Endothelial cell of umbilical vein (primary cell): ENCODE measurements at regions not wholly inside any gene's neighbourhood (a gene's known extent, or its start where the extent isn't known, plus 50 kb on each side); places are given as distances from the start of the nearest gene placed in this dataset.

Experiments
- BruUV-seq: library from RNA; stranded (reverse); fragments of 400-500 nt; replicated peaks from 2 replicates; lab custom pipeline; 2021; lab: Mats Ljungman, UMichigan
- CTCF ChIA-PET: fragments of 300-600, 350-600 bp; sonication (Branson Sonifier 250); formaldehyde crosslinking; loops from one replicate; lab custom pipeline; 2021; ENCODE audit warnings: antibody characterized with exemption, inconsistent platforms; lab: Charles Lee
- POLR2A ChIA-PET: fragments of 300-600, 350-600 bp; sonication (Branson Sonifier 250); formaldehyde crosslinking; loops from one replicate; lab custom pipeline; 2021; ENCODE audit warnings: antibody characterized with exemption, inconsistent platforms; lab: Charles Lee
- DNase-seq: peaks from one replicate; pipeline ENCODE4 v3.0.0-alpha.2; 2011; ENCODE audit warnings: low read depth, low spot score
- FAIRE-seq: peaks from 2 replicates; lab custom pipeline; 2011; peaks lifted over from hg19 to GRCh38; lab: Jason Lieb, UNC
- H2AFZ ChIP-seq: 2 replicates; pipeline ENCODE4 v1.6.0; 2012; ENCODE audit warnings: low read depth, low read length, control low read depth, inconsistent platforms
- H3K27ac ChIP-seq: 2 replicates; pipeline ENCODE4 v1.5.1; 2011; ENCODE audit warnings: low read depth, mild to moderate bottlenecking, control low read depth, low read length, moderate library complexity; ENCODE audit not compliant: insufficient read depth
- H3K27me3 ChIP-seq, 2 experiments: 2 replicates each; pipeline versions ENCODE4 v1.6.0 to v1.6.1; 2011; ENCODE audit warnings: low read length in 2 of 2, mixed read lengths in 1 of 2; ENCODE audit not compliant: control insufficient read depth in 2 of 2, insufficient read depth in 2 of 2
- H3K36me3 ChIP-seq, 2 experiments: 2 replicates in 1 of 2; 3 replicates in 1 of 2; pipeline ENCODE4 v1.5.1; 2011; ENCODE audit warnings: low read length in 2 of 2, mild to moderate bottlenecking in 1 of 2, moderate library complexity in 1 of 2; ENCODE audit not compliant: control insufficient read depth in 2 of 2, insufficient read depth in 2 of 2; ENCODE audit errors: extremely low read depth in 1 of 2
- H3K4me1 ChIP-seq: 3 replicates; pipeline ENCODE4 v1.5.1; 2011; ENCODE audit warnings: mild to moderate bottlenecking, low read length; ENCODE audit not compliant: control insufficient read depth, insufficient read depth; ENCODE audit errors: extremely low read depth
- H3K4me2 ChIP-seq: 2 replicates; pipeline ENCODE4 v1.6.1; 2011; ENCODE audit warnings: low read length, control low read depth, mixed read lengths; ENCODE audit not compliant: insufficient read depth
- H3K4me3 ChIP-seq, 3 experiments: fragments of 200-600 bp in 1 of 3; sonication (generic), shearing (Covaris generic) in 1 of 3; replicated peaks in 1 of 3; 2 replicates each; pipeline ENCODE4 v1.5.1; 2011 to 2016; ENCODE audit warnings: control low read depth in 3 of 3, low read length in 3 of 3, mild to moderate bottlenecking in 2 of 3, inconsistent platforms in 1 of 3, low read depth in 1 of 3, moderate library complexity in 1 of 3; ENCODE audit not compliant: insufficient read depth in 1 of 3
- H3K79me2 ChIP-seq: 2 replicates; pipeline ENCODE4 v1.6.0; 2012; ENCODE audit warnings: low read length, inconsistent platforms; ENCODE audit not compliant: control insufficient read depth, insufficient read depth
- H3K9ac ChIP-seq: replicated peaks from 2 replicates; pipeline ENCODE3; 2011; ENCODE audit warnings: low read length, control low read depth; ENCODE audit not compliant: insufficient read depth; ENCODE audit errors: extremely low read depth
- H3K9me1 ChIP-seq: replicated peaks from 3 replicates; pipeline ENCODE4 v1.6.0; 2011; ENCODE audit warnings: mild to moderate bottlenecking, low read length; ENCODE audit not compliant: control insufficient read depth, insufficient read depth; ENCODE audit errors: extremely low read depth
- H3K9me3 ChIP-seq: replicated peaks from 2 replicates; pipeline ENCODE4 v1.5.1; 2012; ENCODE audit warnings: low read length, inconsistent platforms; ENCODE audit not compliant: control insufficient read depth, insufficient read depth
- H4K20me1 ChIP-seq: replicated peaks from 2 replicates; pipeline ENCODE3; 2011; ENCODE audit warnings: mild to moderate bottlenecking, low read length; ENCODE audit not compliant: control insufficient read depth, insufficient read depth; ENCODE audit errors: extremely low read depth
- CTCF ChIP-seq, 2 donors: IDR thresholded peaks; 1 replicate in 1 of 2; 2 replicates in 1 of 2; pipeline ENCODE4 v1.5.1; 2011; ENCODE audit warnings: low read length in 2 of 2, mild to moderate bottlenecking in 2 of 2, moderate library complexity in 2 of 2, control low read depth in 1 of 2, inconsistent platforms in 1 of 2, low read depth in 1 of 2; ENCODE audit not compliant: insufficient read depth in 1 of 2; ENCODE audit errors: extremely low read depth in 1 of 2
- EZH2 ChIP-seq: IDR thresholded peaks from 2 replicates; pipeline ENCODE4 v1.6.1; 2012; ENCODE audit warnings: borderline replicate concordance, low read depth, mild to moderate bottlenecking, moderate library complexity, low read length, inconsistent platforms; ENCODE audit not compliant: severe bottlenecking
- FOS ChIP-seq: IDR thresholded peaks from 2 replicates; pipeline ENCODE4 v1.6.1; 2011; ENCODE audit warnings: mild to moderate bottlenecking, low read length, moderate library complexity, borderline replicate concordance; ENCODE audit not compliant: insufficient read depth
- GATA2 ChIP-seq: IDR thresholded peaks from 2 replicates; pipeline ENCODE4 v1.7.0; 2011; ENCODE audit warnings: low read depth, mild to moderate bottlenecking, moderate library complexity, mixed read lengths, low read length; ENCODE audit not compliant: insufficient read length, insufficient read depth
- JUN ChIP-seq: IDR thresholded peaks from 2 replicates; pipeline ENCODE4 v1.6.1; 2011; ENCODE audit warnings: borderline replicate concordance, low read depth; ENCODE audit not compliant: insufficient read length, insufficient read depth
- MYC ChIP-seq: IDR thresholded peaks from one replicate; pipeline ENCODE4 v1.6.1; 2011; ENCODE audit warnings: mild to moderate bottlenecking, low read depth, low read length
- POLR2A ChIP-seq: IDR thresholded peaks from 2 replicates; pipeline ENCODE4 v1.6.1; 2012; ENCODE audit warnings: low read depth, mild to moderate bottlenecking, control low read depth, low read length
- POLR2AphosphoS5 ChIP-seq: IDR thresholded peaks from 2 replicates; pipeline ENCODE4 v1.6.1; 2012; ENCODE audit warnings: low read depth, mild to moderate bottlenecking, control low read depth, low read length, moderate library complexity; ENCODE audit not compliant: insufficient read depth
- dilution Hi-C: fragments of 300-500 bp; cut with MboI; formaldehyde crosslinking; loops from one replicate; pipeline ENCODE4 v1.15.0; 2019; ENCODE audit warnings: low sequenced_read_pairs; ENCODE audit not compliant: extremely low pct_ligation_motif_present
- intact Hi-C: fragments of 100-400 bp; cut with micrococcal nuclease; formaldehyde crosslinking; loops from one replicate; pipeline ENCODE4 v1.10.0; 2022
- TF ChIP-seq, protein P1 (sequence below): IDR thresholded peaks from 2 replicates; pipeline ENCODE4 v1.6.1; 2011; ENCODE audit not compliant: insufficient read depth, insufficient read length

- FAIRE-seq (no peak), DNase-seq (no peak)
- Histone ChIP-seq H3K9me1 (no peaks in the 10 kb centered on the region), H4K20me1 (no peaks in the 10 kb centered on the region), H2AFZ (no peak overlapping the region), H3K9me3 (peaks cover 2% of the 10 kb centered on the region), H3K27me3 (no peaks in the 10 kb centered on the region), H3K9ac (no peak overlapping the region), H3K36me3 (no peaks in the 10 kb centered on the region), H3K27ac (no peak overlapping the region), H3K79me2 (no peaks in the 10 kb centered on the region), H3K4me1 (no peaks in the 10 kb centered on the region), H3K4me3 (no peak overlapping the region), H3K4me2 (no peak overlapping the region)
- no TSS peak for BruUV-seq
- no peak for TF ChIP-seq JUN
- no peak for TF ChIP-seq GATA2
- TF ChIP-seq MYC, result no peak
- no peak for TF ChIP-seq FOS
- TF ChIP-seq EZH2, result no peak
- TF ChIP-seq POLR2A, result no peak
- TF ChIP-seq, protein P1, sequence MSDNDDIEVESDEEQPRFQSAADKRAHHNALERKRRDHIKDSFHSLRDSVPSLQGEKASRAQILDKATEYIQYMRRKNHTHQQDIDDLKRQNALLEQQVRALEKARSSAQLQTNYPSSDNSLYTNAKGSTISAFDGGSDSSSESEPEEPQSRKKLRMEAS, result no peak
- no peak for TF ChIP-seq CTCF (IDR thresholded peaks at IDR 0.05; ENCODE audit: extremely low read depth in 1 of 2, insufficient read depth in 1 of 2, low read depth in 1 of 2, low read length in 2 of 2)
- no peak for TF ChIP-seq POLR2AphosphoS5
- dilution Hi-C loops, result no loop called here
- ChIA-PET CTCF (no interaction called here), POLR2A (no interaction called here)
- intact Hi-C loops, result no loop called here
Observed at GRCh38 chr2:219820767-219821166, 193.3 kb downstream of the SLC4A3 start.
